ENCODE measurements at regions not wholly inside any gene's neighbourhood (a gene's known extent, or its start where the extent isn't known, plus 50 kb on each side); places are given as distances from the start of the nearest gene placed in this dataset.

DNA sequence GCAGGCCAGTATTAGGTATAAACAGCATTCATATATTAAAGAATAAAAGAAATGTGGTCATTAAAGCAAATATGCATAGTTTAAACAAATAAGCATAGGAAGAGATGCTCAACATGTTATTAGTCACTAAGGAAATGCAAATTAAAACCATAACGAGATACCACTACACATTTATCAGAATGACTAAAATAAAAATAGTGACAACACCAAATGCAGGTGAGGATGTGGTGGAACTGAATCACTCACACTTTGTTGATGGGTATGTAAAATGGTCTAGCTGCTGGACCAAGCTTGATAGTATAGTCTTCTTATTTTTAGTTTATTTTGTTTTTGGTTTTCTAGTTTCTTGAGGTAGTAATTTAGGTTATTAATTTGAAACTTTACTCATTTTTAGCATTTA is 242.9 kb downstream of the HGF start:
- TF ChIP-seq YY1 (IDR thresholded peaks at IDR 0.05; ENCODE audit: low read depth, low read length) (no peak), CTCF (IDR thresholded peaks at IDR 0.05; ENCODE audit: control extremely low read depth in 1 of 3, insufficient read depth in 1 of 3, low read depth in 1 of 3, low read length in 3 of 3) (no peak), POLR2A (IDR thresholded peaks at IDR 0.05; ENCODE audit: control extremely low read depth in 1 of 2, low read depth in 2 of 2, low read length in 2 of 2) (no peak), KDM4A (IDR thresholded peaks at IDR 0.05; ENCODE audit: low read depth, low read length, severe bottlenecking) (no peak), KDM1A (IDR thresholded peaks at IDR 0.05; ENCODE audit: borderline replicate concordance, low read length) (no peak), POLR2AphosphoS5 (IDR thresholded peaks at IDR 0.05; ENCODE audit: low read depth, low read length) (no peak), EZH2 (IDR thresholded peaks at IDR 0.05; ENCODE audit: low read depth, low read length, severe bottlenecking) (no peak), PHF8 (conservative IDR thresholded peaks at IDR 0.05; ENCODE audit: low read depth, low read length) (no peak), EGR1 (IDR thresholded peaks at IDR 0.05; ENCODE audit: borderline replicate concordance, low read depth, low read length) (no peak)
